ENCODE measurements at regions not wholly inside any gene's neighbourhood (a gene's known extent, or its start where the extent isn't known, plus 50 kb on each side); places are given as distances from the start of the nearest gene placed in this dataset.

DNA sequence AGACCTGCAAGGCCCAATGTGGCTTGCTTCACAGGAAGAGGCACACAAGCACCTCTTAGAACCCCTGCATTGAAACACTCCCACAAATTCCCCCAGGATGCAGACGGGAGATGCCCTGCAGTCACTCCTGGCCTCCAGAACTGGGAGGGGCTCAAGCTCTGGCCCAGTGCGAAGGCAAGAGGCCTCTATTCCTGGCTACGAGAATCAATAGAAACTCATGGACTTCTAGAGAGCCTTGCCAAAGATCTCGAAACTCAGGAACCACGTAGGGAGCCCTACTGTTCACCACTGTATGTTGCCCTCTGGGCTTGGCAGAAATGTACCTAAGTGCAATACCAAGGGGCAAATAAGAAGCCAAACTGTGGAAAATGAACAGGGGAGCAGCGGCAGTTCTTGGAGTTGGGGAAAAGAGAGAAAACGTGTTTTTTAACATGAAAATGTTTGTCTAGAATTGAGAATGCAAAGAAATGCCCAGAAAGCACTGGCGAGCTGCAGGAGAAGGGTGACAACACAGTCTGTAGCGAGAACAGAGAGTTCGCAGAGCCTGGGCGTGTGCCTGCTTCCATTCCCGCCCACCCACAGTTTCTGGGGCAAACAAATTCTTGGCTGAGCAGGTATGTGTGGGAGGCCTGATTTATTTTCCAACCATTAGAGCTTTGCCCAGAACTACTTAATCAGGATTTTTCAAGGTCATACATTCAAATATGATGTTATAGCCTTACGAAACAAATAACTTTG is 260.5 kb upstream of the KLF14 start:
- DNase-seq (ENCODE audit: low spot score): no peak

DNA sequence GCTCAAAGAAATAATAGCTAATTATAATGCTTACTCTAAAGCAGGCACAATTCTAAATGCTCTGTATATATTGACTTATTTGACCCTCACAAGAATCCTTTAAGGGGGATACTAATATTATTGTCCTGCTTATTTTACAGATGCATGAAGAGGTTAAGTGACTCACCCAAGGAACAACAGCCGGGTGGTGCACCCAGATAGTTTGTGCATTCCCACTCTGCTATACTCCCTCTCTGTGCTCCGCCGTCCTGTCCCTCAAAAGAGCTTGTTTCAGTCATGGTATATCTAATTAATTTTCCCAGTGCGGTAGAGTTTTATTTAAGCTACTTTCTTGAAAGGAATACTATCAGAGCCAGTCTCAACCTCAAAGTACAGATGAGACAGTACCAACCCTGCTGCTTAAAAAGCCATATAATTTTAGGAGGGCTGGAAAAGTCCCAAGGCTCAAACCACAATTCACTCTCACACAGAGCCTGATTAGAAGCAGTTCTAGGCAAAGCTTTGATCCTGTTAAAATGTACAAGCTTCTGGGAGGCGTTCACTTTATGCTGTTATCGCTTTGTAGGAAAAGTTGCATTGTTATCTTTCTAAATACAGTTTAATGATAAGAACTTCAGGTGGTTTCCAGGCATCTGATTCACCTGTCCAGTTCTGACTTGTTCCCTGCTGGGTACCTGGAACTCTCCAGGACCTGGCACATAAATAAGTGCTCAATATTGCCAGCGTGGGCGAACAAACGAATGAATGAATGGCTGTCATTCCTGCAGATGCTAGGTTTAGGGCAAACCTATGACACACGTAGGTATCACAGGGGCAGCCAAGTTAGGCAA is 261.5 kb upstream of the KLF14 start:
- no peak for DNase-seq (ENCODE audit: low spot score)

DNA sequence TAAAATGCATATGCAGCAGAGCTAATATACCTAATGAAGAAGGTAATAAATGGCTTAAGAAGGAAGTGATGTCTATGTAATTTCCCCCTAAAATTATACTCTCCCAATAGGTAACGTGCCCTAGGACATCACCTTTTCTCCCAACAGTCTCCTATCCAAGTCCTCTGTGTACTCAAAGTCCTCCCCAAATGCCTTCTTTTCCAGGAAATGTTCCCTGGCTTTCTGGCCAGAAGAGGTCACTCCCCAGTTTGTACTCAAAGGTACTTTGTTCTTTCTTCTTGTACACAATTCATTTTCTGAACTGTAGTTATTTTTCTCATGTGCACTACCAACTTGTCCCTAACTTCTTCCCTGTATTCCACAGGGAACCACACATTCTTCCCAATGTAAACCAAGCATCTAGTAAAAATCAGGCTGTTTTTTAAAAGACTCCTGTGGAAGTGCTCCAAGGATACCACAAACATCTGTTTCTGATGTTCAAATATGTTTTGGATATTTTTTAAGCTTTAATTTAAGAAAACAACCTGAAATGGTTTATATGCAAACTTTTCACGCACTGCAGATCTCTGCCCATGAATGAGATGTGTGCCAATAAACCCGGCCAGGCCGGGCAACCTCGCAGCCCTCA is 262.3 kb upstream of the KLF14 start:
- no peak for DNase-seq (ENCODE audit: low spot score)

DNA sequence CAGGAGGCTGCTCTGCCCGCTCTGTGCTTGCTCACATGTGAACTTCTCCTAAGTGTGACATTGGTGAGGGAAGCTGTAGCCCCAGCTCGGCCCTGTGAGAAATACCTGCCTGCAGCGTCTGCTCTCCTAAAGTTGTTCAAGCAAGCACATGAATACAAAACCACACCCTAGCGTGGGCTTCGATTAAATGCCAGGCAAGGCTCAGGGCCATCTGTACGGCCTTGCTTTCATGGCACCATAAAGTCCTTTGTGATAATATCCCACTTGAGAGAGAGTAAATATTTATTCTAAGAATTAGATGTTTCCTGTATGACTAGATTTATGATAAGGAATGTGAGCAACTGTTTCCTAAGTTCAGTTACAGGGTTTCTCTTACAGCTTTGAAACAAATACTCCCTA is 262.8 kb upstream of the KLF14 start:
- DNase-seq (ENCODE audit: low spot score): peak; percentile 67

DNA sequence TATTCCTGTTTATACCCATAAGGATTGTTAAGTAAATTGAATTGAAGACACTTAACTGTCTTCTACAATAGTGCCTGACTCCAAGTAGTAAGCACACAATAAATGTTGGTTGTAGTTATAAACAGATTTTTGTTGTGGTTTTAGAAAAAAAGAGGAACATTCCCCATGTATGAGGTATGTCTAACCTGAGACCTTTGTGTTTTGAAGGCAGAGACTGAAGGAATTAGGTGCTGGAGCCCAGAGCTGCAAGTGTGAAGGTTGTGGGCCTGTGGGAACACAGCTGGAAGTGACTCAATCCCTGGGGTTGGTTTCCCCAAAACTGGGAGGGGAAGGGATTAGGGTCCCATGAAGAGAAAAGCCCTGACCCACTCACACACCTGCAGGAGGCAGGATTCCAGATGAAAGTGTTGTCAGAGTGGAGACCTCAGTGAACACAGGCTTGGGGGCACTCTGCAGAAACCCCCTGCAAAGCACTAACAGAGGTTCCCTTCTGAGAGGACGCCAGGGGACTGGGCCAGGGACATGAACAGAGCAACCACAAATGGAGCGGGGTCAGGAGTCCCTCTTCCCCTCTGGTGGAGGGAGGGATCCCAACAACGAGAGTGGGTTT is 265.1 kb upstream of the KLF14 start:
- peak; percentile 71 for DNase-seq (ENCODE audit: low spot score)

DNA sequence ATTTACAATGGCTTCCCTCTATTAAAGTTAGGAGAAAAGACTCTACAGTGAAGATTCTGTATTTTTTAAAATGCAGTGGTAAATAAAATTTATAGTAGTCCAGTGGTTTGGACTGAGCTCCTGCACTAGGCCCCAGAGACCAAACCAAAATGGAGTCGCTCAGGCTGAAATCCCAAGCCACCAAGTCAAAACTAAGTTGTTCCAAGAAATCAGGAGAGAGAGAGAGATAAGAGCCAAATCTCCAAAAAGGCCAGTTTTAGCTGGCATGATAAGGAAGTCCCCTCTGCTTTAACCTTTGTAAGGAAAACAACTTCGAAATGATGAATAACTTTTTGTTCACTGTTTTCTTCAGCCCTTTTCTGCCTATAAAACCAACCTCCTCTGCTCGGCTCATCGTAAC is 265.9 kb upstream of the KLF14 start:
- DNase-seq (ENCODE audit: low spot score): no peak

DNA sequence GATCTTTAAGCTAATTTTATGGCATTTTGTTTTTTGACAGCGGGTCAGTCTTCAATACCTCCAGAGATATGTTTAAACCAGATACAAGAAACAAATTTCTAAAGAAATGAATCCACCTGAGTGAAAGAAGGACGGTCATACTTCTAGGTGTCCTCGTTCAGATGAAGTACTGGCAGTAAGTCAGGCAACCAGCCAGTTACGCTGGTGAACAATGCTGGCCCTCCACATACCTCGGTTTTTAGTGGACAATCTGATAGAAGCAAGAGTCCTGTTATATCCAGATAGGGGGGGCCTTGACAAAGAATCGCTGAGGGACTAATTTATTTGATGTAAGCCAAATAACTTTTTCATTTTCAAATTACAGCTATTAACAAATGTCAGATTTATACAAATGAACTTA is 266.4 kb upstream of the KLF14 start:
- DNase-seq (ENCODE audit: low spot score): no peak

DNA sequence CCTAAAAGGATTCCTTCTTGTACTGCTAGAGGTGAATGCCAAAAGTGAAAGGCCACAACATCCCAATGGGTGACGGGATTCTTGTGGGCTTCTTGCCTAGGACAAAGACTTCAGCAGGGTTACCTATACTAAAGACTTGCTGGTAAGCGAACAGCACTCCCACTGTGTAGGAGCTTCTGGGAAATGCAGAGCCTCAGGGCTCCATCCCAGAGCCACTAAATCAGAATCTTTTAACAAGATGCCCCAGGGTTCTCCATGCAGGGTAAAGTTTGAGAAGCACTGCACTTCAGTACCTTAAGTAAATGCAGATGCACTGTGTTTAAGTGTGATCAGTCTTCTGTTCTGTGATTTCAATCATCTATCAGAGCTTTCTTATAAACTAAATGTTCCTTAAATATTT is 266.9 kb upstream of the KLF14 start:
- DNase-seq (ENCODE audit: low spot score): no peak

DNA sequence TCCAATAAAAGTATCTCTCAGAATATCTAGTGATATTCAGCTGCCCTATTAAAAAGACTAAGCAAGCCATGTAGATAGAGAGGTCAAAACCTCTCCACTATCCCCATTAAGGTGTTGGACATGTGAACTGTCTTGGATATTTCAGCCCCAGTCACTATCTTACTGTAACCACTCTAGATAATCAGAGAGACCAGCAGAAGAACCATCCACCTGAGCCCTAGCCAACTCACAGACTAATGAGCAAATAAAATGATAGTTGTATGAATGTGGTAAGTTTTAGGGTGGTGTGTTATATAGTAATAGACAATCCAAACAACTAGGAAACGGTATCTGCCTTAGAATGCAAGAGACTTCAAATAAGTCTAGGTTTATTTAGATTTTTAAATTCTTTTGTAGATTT is 268.6 kb upstream of the KLF14 start:
- DNase-seq (ENCODE audit: low spot score): no peak

DNA sequence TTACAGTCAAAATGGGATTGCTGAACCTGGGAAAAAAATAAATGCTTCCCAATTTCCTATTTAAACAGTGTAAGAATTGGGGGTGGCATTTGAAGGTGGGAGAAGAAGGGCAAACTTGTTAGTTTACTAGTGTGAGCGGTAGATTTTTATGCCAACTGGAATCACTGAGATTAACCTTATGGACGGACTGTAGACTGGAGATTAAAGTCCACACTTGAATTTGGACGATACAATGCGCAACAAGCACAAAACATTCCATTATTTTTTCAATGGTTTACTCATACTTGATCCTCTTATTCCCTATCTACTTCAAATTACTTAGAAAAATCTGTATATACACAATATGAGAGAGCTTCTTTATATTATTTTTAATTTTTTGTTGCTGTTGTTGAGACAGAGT is 269.6 kb upstream of the KLF14 start:
- DNase-seq (ENCODE audit: low spot score): no peak

DNA sequence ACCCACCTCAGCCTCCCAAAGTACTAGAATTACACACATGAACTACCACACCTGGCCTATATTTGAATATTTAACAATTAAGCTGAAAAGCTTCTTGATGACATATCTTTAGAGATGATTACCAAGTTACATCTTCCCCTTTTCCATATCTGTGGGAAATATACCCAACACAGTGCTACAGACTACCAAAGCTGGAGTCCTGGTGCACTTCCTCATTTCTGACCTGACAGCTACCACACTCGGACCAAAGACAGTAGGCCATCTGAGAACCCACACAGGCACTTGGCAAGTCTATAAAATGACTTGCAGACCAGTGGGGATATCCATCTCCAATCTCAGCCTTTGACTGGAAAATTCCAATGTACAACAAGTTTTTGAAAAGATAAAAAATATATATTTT is 270.4 kb upstream of the KLF14 start:
- no peak for DNase-seq (ENCODE audit: low spot score)

DNA sequence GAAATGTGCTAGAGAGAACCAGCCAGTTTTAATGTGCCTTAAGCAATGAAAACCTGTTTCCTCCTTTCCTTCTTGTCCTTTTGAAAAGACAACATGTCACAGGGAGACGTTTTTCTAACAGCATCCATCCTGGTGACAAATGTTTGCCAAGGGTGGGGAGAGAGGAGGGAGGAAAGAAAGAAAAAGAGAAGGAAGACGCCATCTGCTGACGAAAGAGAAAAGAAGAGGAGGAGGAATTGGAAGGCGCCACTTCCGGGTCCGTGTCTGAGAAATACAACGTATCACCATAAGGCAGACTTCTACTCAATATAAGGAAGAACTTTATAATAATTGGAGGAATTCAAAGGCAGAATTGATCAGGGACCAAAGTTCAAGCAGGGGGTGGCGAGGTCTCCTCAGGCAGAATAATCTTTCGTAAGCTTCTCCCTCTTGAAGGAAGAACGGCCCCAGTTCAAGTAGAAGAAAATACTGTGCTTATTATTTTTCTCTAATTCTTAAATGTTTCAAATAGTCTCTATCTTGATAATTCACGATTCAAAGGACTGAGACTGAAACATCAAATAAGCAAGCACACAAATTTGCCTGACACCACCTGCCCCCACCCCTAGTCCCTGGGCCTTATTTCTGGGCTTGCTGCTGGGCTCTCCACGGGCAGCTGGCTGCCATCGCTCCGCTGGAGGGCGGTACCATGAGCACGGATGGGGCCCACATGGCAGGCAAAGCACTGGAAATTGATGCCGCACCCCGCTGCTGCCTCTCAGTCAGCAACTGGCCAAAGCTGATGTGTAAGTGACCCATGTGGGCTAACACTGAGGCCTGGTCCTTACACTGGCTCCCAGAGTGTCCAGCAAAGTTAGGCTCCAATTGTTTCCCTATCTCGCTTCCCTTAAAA is 273.7 kb upstream of the KLF14 start:
- DNase-seq (ENCODE audit: low spot score): peak; percentile 86

DNA sequence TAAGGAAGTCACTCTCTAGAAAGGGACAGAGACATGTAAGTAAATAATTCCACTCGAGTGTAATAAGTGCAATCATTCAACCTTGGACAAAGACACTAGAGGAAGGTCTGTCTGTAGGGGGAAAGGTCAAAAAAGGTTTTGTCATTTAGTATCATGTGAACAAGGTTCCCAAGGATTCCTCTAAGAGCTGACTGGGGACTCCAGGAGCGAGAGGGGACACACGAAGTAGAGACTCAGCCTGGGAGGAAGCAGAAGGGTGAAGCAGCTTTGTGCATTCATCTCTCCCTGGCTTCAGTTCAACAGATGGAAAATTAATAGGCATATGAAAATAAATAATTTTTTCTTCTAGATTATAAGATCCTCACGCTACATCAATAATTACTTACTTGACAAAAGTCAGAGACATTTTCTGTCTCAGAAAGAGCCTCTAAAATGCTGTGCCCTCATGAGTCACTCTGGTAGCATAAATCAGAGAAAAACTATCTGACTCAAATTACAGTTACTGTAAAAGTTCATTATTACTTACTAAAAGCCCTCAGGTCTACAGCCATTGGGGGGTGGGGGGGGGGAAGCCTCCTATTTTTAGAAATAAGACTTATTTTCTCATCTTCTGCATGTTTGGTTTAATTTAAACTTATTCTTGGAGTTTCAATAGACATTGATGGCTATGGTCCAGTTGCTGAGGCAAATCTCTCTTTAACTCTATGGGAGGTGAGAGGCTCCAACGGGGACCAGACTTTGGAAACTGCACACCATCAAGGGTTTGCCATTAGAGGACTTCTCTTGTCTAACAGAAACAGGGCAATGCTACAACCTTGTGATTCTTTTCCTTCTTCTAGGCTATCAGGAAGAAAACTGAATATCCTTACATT is 275.1 kb upstream of the KLF14 start:
- DNase-seq (ENCODE audit: low spot score): peak; percentile 40

DNA sequence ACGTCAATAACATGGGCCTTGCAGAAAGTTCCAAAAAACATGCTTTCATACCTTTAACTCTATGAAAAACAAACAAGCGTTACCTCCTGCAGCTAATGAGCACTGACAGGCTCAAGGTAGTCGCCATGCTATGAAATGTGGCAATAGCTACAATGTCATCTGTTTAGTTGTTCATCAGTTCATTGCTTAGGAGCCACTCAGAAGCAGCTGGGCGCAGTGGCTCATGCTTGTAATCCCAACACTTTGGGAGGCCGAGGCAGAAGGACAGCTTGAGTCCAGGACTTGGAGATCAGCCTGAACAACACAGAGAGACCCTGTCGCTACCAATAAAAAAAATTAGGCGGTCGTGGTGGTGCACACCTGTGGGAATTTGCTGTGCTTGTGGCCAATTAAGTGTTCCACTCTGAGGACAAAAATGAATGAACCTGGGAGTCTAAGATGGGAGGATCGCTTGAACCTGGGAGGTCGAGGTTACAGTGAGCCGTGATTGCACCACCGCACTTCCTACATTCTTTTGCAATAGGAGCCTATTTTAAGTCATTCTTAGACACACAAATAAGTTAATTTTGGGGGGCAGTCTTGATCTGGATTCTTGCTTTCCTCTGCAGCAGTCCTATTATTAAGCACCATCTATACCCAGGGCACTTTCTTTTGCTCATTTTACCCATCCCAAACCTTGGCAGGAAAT is 276.2 kb upstream of the KLF14 start:
- no peak for DNase-seq (ENCODE audit: low spot score)

DNA sequence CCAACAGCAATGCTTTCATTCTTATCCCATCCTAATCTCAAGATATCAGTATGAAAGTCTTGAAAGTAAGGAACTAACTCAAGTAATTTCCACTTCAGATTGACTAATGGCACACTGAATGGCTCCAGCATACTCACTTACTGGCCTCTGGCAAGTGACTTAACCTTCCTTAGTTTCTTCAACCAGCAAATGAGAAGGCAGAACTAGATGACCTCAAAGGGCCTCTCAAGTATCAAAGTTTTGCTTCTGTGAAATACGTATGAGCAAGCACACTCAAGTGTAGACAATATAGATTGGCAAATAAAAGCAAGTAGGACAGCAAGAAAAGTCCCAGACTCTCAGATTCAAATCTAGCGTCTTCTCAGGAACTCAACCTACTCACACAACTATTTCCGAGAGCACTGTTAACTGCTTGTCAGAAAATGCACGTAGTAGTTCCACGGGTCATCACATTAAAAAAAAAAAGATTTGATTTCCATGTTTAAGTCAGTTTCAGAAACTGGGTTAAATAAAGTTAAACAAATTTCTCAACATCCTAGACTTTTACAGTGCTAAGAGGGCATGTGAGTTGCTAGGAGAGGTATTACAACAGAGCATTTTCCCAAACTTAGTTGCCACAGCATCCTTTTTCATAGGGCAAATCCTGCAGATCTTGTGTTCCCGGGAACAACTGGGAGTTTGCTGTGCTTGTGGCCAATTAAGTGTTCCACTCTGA is 276.9 kb upstream of the KLF14 start:
- no peak for DNase-seq (ENCODE audit: low spot score)

DNA sequence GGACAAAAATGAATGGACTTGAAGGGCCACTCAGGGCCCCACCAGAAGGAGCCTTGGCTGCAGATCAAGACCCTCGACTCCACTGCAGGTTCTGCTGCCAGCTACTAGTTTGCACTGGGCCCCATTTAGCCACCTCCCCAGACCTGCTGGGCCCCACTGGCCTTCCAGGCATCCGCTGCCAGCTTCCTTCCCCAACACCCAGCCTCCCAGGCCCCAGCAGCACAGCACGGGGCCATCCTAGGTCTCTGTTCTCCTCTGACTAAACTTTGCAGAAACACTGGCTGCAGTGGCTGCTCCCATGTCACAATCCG is 277.4 kb upstream of the KLF14 start:
- no peak for DNase-seq (ENCODE audit: low spot score)

DNA sequence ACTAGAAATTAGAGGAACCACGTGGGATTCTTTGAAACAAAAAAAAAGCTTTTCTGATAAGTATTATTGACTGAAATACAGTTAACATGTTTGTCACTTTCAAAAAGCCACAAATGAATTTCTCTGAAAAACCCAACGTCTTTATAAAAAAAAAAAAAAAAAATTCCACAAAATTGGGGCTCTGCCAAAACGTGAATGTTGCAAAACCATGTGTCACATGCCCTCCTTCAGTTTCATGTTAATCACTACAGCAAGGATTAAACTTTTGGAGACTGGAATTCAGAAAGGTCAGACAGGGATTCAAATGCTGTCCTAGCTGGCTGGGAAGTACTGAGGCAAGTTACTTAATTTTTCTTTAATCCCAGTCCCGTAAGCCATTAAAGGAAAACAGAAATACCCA is 278.0 kb upstream of the KLF14 start:
- peak; percentile 82 for DNase-seq (ENCODE audit: low spot score)

DNA sequence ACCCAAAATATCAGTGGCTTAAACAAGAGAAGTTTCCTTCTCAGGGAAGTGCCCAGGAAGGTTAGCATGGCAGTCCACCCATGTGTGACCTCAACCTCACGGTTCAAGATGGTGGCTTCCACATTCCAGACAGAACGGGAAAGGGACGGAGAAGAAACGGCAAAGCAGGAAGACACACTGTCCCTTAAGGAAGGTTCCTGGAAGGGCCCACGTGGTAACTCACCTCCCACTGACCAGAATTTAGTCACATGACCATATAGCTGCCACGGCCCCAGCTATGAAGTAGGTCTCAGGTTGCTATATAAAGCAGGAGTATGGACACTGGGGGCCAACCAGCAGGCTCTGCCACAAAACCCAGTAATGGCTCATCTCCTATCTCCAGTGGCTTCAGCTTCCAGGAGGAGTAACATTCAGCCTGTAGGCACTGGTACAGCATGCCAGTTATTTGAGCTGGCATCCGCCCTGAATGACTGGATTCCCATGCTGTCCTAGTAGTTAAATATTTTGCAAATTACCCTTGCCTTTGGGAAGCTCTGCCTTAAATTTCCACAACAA is 278.5 kb upstream of the KLF14 start:
- DNase-seq (ENCODE audit: low spot score): peak; percentile 68

DNA sequence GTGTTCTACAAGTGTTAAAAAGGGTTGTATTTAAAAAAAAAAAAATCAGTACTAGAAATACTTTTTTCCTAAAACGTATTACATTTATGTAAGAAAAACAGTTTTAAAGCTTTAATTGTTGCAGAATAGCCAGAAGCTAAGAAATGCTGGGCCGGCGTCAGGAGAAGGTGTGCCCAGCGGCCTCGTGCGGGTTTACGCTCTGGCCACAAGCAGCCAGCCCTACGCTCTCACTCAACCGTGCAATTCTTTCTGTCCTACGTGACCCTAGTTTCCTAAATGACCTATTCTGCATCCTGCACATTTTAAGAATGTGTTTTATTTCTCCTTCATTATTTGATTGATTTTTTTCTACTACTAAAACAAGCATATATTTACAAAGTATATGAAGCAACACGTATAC is 279.7 kb upstream of the KLF14 start:
- peak; percentile 70 for DNase-seq (ENCODE audit: low spot score)

All from kidney tubule cell (primary cell).